BJ (cell line): ENCODE measurements at regions not wholly inside any gene's neighbourhood (a gene's known extent, or its start where the extent isn't known, plus 50 kb on each side); places are given as distances from the start of the nearest gene placed in this dataset.

ENCODE experiments used
- CTCF ChIA-PET: fragments of 350-600 bp; formaldehyde crosslinking; extraction: SDS; loops from one replicate; lab custom pipeline; 2021; ENCODE audit warnings: antibody characterized with exemption, inconsistent platforms; lab: Yijun Ruan, JAX
- POLR2A ChIA-PET: fragments of 300-600 bp; sonication (Branson Sonifier 250); formaldehyde crosslinking; extraction: SDS; loops from one replicate; lab custom pipeline; 2021; ENCODE audit warnings: antibody characterized with exemption; lab: Charles Lee
- DNase-seq: peaks from one replicate; pipeline ENCODE4 v3.0.0-alpha.2; 2011; ENCODE audit warnings: low read depth
- H3K27me3 ChIP-seq: 2 replicates; pipeline ENCODE4 v1.6.0; 2011; ENCODE audit warnings: low read length; ENCODE audit not compliant: control insufficient read depth, insufficient read depth
- H3K36me3 ChIP-seq: 2 replicates; pipeline ENCODE4 v1.5.1; 2011; ENCODE audit warnings: low read length; ENCODE audit not compliant: control insufficient read depth, insufficient read depth
- H3K4me3 ChIP-seq: 2 replicates; pipeline ENCODE4 v1.5.1; 2011; ENCODE audit warnings: low read depth, mild to moderate bottlenecking, control low read depth, low read length
- CTCF ChIP-seq: IDR thresholded peaks from 2 replicates; pipeline ENCODE4 v1.5.1; 2011; ENCODE audit warnings: low read depth, mild to moderate bottlenecking, control low read depth, inconsistent platforms, low read length, moderate library complexity; ENCODE audit not compliant: insufficient read depth

GRCh38 chr3:99250821-99251355 lies 349.4 kb upstream of the DCBLD2 start:
- Histone ChIP-seq H3K4me3 (no peak overlapping the region), H3K36me3 (no peaks in the 10 kb centered on the region), H3K27me3 (no peaks in the 10 kb centered on the region)
- CTCF ChIA-PET, result no interaction called here
- POLR2A ChIA-PET, result no interaction called here
- no peak for TF ChIP-seq CTCF
- no peak for DNase-seq

GRCh38 chr3:99250272-99250671 lies 348.8 kb upstream of the DCBLD2 start:
- CTCF ChIA-PET, result no interaction called here
- peak; percentile 80 for DNase-seq
- POLR2A ChIA-PET, result no interaction called here
- TF ChIP-seq CTCF, result no peak
- H3K36me3 ChIP-seq, result no peaks in the 10 kb centered on the region
- H3K27me3 ChIP-seq, result no peaks in the 10 kb centered on the region
- H3K4me3 ChIP-seq, result no peak overlapping the region

- TF ChIP-seq CTCF, result no peak
- no peak for DNase-seq
- ChIA-PET POLR2A (no interaction called here), CTCF (interaction anchor here (1.3 kb wide), 1 partner anchor 283 kb away, joined by 4 read pairs; no protein-coding TSS in a partner anchor)
- H3K4me3 ChIP-seq, result no peak overlapping the region
- H3K36me3 ChIP-seq, result no peaks in the 10 kb centered on the region
- no peaks in the 10 kb centered on the region for H3K27me3 ChIP-seq
These were observed 348.1 kb upstream of the DCBLD2 start for GRCh38 chr3:99249627-99250026.

- no peaks in the 10 kb centered on the region for H3K36me3 ChIP-seq
- no peak for DNase-seq
- ChIA-PET CTCF (interaction anchor here (1.3 kb wide), 1 partner anchor 284 kb away, joined by 4 read pairs; no protein-coding TSS in a partner anchor), POLR2A (interaction anchor here (0.6 kb wide), 1 partner anchor 252 kb away, joined by 3 read pairs; no protein-coding TSS in a partner anchor)
- no peak overlapping the region for H3K4me3 ChIP-seq
- no peak for TF ChIP-seq CTCF
- H3K27me3 ChIP-seq, result no peaks in the 10 kb centered on the region
These were observed 347.4 kb upstream of the DCBLD2 start for GRCh38 chr3:99248913-99249312.

GRCh38 chr3:99248130-99248529 lies 346.6 kb upstream of the DCBLD2 start:
- Histone ChIP-seq H3K4me3 (no peak overlapping the region), H3K27me3 (no peaks in the 10 kb centered on the region), H3K36me3 (no peaks in the 10 kb centered on the region)
- no peak for TF ChIP-seq CTCF
- DNase-seq, result no peak
- ChIA-PET POLR2A (interaction anchor here (0.6 kb wide), 1 partner anchor 252 kb away, joined by 3 read pairs; no protein-coding TSS in a partner anchor), CTCF (interaction anchor here (1.3 to 1.4 kb wide), 2 partner anchors 284 to 398 kb away, joined by 4 read pairs; no protein-coding TSS in a partner anchor)
